Activated CD8-positive, alpha-beta memory T cell treated with anti-CD3 and anti-CD28 coated beads for 24 hours (primary cell): ENCODE measurements at regions not wholly inside any gene's neighbourhood (a gene's known extent, or its start where the extent isn't known, plus 50 kb on each side); places are given as distances from the start of the nearest gene placed in this dataset.
"Not testable (repeated sequence)": the region's sequence is repeated elsewhere in the genome, so short reads cannot be mapped to it uniquely, and the experiment has no call there.

Experiments
- DNase-seq: peaks from one replicate; pipeline ENCODE4 v3.0.0-alpha.2; 2020

GRCh38 chr9:97096793-97097192 lies 57.9 kb upstream of the CTSV start:
- DNase-seq = no peak

- DNase-seq = not testable (repeated sequence)
Measured at GRCh38 chr9:97089361-97089760, 50.4 kb upstream of the CTSV start.
